ENCODE measurements at regions not wholly inside any gene's neighbourhood (a gene's known extent, or its start where the extent isn't known, plus 50 kb on each side); places are given as distances from the start of the nearest gene placed in this dataset.

DNA sequence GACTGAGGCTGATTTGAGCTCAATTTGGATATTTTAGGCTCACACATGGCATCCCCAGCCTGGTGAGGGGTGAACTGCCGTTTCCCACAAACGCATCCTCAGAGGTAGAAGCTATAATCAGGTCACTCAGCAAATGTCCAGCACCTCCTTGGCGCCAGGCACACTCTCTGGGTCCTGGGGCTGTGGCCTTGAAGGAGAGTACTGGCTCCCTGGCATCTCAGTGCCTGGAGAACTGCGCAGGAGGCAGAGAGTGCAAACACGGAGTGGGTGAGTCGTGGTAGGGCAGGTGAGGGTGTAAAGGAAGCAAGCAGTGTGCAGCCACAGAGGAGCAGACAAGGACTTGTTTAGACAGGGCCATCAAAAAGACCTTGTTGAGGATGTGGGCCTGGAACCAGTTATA is 224.0 kb upstream of the ZNF32 start:
- TF ChIP-seq, protein P1, sequence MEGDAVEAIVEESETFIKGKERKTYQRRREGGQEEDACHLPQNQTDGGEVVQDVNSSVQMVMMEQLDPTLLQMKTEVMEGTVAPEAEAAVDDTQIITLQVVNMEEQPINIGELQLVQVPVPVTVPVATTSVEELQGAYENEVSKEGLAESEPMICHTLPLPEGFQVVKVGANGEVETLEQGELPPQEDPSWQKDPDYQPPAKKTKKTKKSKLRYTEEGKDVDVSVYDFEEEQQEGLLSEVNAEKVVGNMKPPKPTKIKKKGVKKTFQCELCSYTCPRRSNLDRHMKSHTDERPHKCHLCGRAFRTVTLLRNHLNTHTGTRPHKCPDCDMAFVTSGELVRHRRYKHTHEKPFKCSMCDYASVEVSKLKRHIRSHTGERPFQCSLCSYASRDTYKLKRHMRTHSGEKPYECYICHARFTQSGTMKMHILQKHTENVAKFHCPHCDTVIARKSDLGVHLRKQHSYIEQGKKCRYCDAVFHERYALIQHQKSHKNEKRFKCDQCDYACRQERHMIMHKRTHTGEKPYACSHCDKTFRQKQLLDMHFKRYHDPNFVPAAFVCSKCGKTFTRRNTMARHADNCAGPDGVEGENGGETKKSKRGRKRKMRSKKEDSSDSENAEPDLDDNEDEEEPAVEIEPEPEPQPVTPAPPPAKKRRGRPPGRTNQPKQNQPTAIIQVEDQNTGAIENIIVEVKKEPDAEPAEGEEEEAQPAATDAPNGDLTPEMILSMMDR (IDR thresholded peaks at IDR 0.05): no peak
- TF ChIP-seq POLR2A (IDR thresholded peaks at IDR 0.05): no peak
